Midbrain (tissue), 1 donor: ENCODE measurements at regions not wholly inside any gene's neighbourhood (a gene's known extent, or its start where the extent isn't known, plus 50 kb on each side); places are given as distances from the start of the nearest gene placed in this dataset.

ENCODE experiments used
- DNase-seq: peaks from one replicate; lab custom pipeline; 2025; lab: John Stamatoyannopoulos, UW

- DNase-seq: no peak
Measured at GRCh38 chr7:39890411-39890810, 59.6 kb upstream of the CDK13 start.

- no peak for DNase-seq
Measured at GRCh38 chr7:39891894-39892293, 58.2 kb upstream of the CDK13 start.

- no peak for DNase-seq
Measured at GRCh38 chr7:39892361-39892760, 57.7 kb upstream of the CDK13 start.

- DNase-seq: no peak
Measured at GRCh38 chr7:39894904-39895303, 55.2 kb upstream of the CDK13 start.

- no peak for DNase-seq
Measured at GRCh38 chr7:39896840-39897239, 53.2 kb upstream of the CDK13 start.

GRCh38 chr7:39898867-39899266 is 51.2 kb upstream of the CDK13 start:
- DNase-seq: no peak
